Daoy (cell line): ENCODE measurements at regions not wholly inside any gene's neighbourhood (a gene's known extent, or its start where the extent isn't known, plus 50 kb on each side); places are given as distances from the start of the nearest gene placed in this dataset.

Experiments
- DNase-seq: peaks from one replicate; pipeline ENCODE4 v3.0.0-alpha.2; 2015; ENCODE audit warnings: low read depth

DNA sequence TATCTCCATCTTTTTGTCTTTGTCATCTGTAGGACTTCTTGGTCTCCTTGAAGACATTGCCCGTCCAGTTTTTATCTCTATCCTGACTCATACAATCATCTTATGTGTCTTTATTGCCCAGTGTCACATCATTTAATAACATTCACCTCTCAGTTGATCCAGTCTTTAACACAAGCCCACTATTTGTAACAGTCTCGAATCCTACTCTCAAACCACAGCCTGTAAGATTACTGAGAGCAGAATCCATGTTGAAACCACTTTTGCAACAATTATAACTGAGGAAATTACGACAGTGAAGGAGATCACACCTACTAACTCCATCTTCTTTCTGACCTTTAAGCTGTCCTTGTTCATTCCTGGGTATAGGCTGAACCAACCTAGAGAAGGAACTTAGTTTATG is 1206.0 kb upstream of the ZEB2 start:
- DNase-seq, result no peak

DNA sequence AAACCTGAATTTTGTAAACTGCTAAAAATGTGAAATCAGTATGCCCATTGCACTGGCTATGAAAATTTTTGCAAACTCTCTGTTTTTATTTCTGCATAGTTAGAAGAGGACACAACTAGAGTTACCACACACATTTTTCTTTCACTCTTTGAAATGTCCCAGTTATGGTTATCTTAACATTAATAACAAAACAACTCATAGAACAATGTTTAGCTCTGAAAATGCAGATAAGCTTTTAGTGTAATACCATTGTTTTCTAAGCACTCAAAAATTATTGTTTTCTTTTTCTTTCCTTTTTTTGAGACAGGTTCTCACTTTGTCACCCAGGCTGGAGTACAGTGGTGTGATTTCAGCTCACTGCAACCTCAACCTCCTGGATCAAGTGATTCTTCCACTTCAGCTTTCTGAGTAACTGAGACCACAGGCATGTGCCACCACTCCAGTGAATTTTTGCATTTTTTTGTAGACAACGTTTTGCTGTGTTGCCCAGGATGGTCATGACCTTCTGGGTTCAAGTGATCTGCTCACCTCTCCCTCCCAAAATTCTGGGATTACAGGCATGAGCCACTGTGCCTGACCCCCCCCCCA is 1204.5 kb upstream of the ZEB2 start:
- DNase-seq, result no peak

- no peak for DNase-seq
Measured at GRCh38 chr2:145723872-145724271, 1204.0 kb upstream of the ZEB2 start.

DNA sequence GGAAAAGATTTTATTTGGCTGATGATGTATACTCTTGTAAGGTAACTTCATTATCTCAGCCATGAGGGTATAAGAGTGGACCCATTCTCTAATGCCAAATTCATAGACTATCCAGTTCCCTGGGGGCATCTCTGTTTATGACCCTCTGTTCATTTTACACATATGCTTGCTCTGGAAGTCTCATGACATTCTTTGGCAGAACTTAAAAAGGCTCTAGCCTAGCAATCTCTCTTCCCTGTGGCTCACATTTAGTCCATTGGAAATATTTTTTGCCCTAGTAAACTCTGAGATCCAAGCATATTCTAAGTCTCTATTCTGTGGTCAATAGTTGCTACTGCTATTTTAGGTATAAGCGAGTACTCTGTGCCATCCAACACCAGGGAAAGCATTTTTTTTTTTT is 1201.8 kb upstream of the ZEB2 start:
- no peak for DNase-seq

DNA sequence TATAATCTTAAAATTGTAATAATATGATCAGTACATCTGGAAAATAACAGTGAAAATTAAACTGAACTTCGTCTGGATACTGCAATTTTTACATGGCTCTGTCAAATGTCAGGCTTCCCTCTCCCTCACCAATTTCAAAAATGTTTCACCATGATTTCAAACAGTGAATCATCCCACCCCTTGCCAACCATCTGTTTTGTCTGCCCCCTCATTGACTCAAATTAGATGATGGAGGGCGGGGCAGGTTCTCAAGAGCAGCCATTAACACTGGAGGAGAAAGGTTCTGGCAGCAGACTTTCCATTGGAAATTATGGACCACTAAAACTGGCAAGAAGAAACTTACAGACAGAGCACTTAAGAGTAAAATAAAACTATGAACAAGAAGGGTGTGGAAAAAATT is 1195.7 kb upstream of the ZEB2 start:
- peak; percentile 44 for DNase-seq

GRCh38 chr2:145710303-145710702 is 1190.4 kb upstream of the ZEB2 start:
- no peak for DNase-seq

DNA sequence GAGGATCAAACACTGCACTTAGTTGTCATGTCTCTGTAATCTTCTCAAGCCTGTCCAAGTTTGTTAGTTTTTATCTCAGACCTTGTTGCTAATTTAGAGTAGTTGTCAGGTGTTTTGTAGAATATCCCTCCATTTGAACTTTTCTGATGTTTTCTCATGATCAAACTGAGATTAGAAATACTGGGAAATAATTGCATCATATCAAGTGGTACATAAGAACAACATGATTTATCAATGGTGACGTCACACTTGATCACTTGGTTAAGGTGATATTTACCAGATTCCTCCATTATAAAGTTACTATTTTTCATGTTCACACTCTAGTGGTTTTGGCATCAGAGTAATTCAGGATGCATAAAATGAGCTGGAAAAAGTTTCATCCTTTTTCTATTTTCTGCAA is 1182.4 kb upstream of the ZEB2 start:
- no peak for DNase-seq

DNA sequence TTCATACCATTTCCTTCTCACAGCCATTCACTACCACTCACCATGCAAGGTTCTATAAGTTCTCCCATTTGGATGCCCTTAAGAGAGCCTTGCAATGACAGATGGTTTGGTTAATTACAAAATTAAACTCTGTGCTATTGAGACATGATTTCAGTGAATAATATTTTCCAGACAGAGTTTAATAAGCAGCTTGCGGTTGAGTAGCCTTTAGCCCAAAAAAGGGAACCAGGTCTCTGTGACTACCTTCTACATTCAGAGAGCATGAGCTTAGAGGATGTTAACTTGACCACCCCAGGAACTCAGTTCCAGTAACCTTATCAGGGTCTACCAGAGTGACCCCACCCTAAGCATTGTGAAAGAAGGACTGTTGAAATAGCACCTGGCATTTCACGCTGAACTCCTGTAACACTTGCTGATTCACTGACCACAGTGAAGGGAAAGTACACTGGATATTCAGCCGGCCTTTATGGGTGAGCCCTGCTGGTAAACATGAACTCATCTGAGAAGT is 1173.1 kb upstream of the ZEB2 start:
- peak; percentile 69 for DNase-seq

- DNase-seq, result no peak
Measured at GRCh38 chr2:145691659-145692058, 1171.7 kb upstream of the ZEB2 start.

DNA sequence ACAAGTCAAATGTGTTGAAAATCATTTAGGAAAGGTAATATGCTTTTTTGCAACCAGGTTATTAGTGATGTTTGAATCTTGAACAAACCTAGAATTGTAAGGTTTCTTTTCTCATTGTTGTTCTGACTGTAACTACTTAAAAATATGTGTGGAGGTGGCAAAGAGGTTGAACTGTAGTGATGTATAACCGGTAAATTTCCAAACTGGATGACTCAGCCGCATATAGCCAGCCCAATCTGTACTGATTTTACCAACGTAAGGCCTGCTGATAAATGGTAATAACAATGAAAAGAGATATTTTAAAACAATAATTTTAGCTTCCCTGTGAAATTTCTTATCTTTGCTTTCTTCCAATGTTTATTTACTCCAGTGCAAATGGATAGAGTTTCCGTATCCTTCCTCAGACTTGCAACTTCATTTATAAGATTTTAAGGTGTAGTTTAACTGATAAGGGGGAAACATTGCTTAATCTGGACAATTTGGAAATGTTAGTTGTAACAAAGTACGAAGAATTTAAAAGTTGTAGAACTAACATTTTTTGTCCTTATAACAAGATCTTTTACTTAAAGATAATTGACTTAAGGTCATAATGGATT is 1170.4 kb upstream of the ZEB2 start:
- no peak for DNase-seq

GRCh38 chr2:145689277-145689676 is 1169.4 kb upstream of the ZEB2 start:
- DNase-seq, result no peak

GRCh38 chr2:145688156-145688555 is 1168.2 kb upstream of the ZEB2 start:
- no peak for DNase-seq

GRCh38 chr2:145687442-145688134 is 1167.7 kb upstream of the ZEB2 start:
- no peak for DNase-seq

GRCh38 chr2:145685383-145686050 is 1165.6 kb upstream of the ZEB2 start:
- DNase-seq, result no peak

- DNase-seq, result peak; percentile 14
Measured at GRCh38 chr2:145682546-145683157, 1162.7 kb upstream of the ZEB2 start.

DNA sequence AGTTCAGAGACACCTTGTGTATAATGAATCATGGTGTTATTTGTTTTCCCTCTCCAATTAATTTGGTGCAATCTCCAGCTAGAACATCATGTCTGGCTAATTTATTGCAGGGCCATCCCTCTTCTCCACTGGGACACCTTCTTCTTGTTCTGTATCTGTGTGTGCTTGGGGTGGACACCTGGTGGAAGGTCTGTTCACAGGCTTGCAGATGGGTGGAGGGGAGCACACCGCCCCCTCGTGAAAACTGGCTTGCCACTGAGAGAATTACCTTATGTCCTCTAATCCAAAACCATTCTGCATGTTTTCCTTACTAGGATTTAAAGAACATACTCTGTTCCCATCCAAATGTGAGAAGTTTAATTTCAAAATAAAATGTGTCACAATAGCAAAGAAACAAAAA is 1160.4 kb upstream of the ZEB2 start:
- no peak for DNase-seq

- DNase-seq, result no peak
Measured at GRCh38 chr2:145677371-145677770, 1157.5 kb upstream of the ZEB2 start.

GRCh38 chr2:145674705-145675104 is 1154.8 kb upstream of the ZEB2 start:
- no peak for DNase-seq

DNA sequence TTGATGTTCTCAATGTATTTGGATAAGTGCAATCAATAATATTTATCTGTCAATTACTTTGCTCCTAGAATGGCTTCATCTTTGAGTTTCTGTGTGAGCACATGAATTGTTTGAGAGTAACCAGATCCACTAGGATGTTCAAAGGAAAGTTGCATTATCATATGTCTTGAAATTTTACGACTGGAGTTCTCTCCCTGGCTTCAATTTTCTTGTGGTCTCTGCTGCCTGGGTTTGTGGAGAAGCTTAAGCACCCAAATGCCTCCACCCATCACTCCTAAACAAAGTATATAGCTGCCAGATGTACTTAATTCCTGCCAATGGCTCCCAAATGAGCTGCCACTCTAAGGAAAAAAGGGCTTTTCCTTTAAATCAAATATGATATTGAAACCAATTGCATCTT is 1149.4 kb upstream of the ZEB2 start:
- no peak for DNase-seq

DNA sequence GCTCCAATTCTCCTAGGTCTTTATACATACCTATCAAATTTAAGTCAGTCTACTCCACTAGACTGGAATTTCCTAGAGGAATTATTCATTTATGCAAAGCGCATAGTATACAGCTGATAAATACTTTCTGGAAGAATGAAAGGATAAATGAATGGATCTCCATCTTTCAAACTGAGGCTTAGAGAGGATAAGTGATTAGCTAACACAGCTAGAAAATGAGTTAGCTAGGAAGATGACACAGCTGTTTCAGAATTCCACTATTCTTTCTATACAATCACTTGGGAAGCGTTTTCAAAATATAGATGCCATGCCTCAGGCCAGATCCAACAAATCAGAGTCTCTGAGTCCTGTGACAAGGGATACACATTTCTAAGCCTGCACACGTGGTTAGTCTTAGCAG is 1146.6 kb upstream of the ZEB2 start:
- DNase-seq, result no peak

DNA sequence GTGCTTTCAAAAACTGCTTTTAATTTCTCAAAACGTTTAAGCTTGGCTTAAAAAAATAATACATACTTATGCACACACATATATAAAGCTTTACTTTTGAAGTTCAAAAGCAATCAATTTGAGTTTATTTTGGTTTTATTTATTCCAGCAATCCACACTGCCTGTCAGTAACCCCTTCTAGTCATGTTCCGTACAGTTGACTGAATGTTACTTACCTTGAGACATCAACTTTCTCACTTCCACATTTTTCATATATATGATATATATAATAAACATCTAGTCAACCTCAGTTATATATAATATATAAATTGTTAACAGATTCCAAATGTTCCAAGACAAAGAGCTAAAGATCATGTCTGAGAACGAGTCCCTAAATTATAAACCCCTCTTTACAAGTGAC is 1137.3 kb upstream of the ZEB2 start:
- DNase-seq, result no peak

- DNase-seq, result no peak
Measured at GRCh38 chr2:145655165-145655765, 1135.3 kb upstream of the ZEB2 start.
